GM23338 (cell line): ENCODE measurements at regions not wholly inside any gene's neighbourhood (a gene's known extent, or its start where the extent isn't known, plus 50 kb on each side); places are given as distances from the start of the nearest gene placed in this dataset.

Experiments used
- ATAC-seq: fragments of 200-7000 bp; cut with Tn5 transposase; 3 replicates; pipeline ENCODE4 v1.9.1; 2020
- DNase-seq: peaks from one replicate; pipeline ENCODE4 v3.0.0-alpha.2; 2015; ENCODE audit warnings: low spot score
- H2AFZ ChIP-seq: fragments of 200-600 bp; sonication (generic); 2 replicates; pipeline ENCODE4 v1.8.0; 2016; ENCODE audit warnings: antibody characterized with exemption, mild to moderate bottlenecking, moderate library complexity
- H3F3A ChIP-seq: fragments of 200-600 bp; sonication (generic); replicated peaks from 2 replicates; pipeline ENCODE4 v1.8.0; 2017; ENCODE audit warnings: antibody characterized with exemption, mixed run types, low read depth
- H3K27ac ChIP-seq: fragments of 200-600 bp; sonication (generic); 2 replicates; pipeline ENCODE4 v1.6.1; 2016; ENCODE audit warnings: low read depth
- H3K27me3 ChIP-seq: fragments of 200-600 bp; sonication (generic); 2 replicates; pipeline ENCODE4 v1.8.0; 2016; ENCODE audit warnings: mild to moderate bottlenecking, mixed run types, moderate library complexity; ENCODE audit not compliant: insufficient read depth
- H3K36me3 ChIP-seq: fragments of 200-600 bp; sonication (generic); 2 replicates; pipeline ENCODE4 v1.8.0; 2016; ENCODE audit warnings: mild to moderate bottlenecking; ENCODE audit not compliant: insufficient read depth
- H3K4me1 ChIP-seq: fragments of 200-600 bp; sonication (generic); 2 replicates; pipeline ENCODE4 v1.8.0; 2016; ENCODE audit warnings: mild to moderate bottlenecking, moderate library complexity; ENCODE audit not compliant: insufficient read depth
- H3K4me2 ChIP-seq: fragments of 200-600 bp; sonication (generic); 2 replicates; pipeline ENCODE4 v1.7.1; 2017; ENCODE audit warnings: mixed run types
- H3K4me3 ChIP-seq: fragments of 200-600 bp; sonication (generic); 2 replicates; pipeline ENCODE4 v1.6.1; 2016; ENCODE audit warnings: mixed run types
- H3K79me2 ChIP-seq: fragments of 200-600 bp; sonication (generic); replicated peaks from 2 replicates; pipeline ENCODE4 v1.8.0; 2017; ENCODE audit warnings: mild to moderate bottlenecking; ENCODE audit not compliant: insufficient read depth
- H3K9me2 ChIP-seq: fragments of 200-600 bp; sonication (generic); 2 replicates; pipeline ENCODE4 v1.8.0; 2017; ENCODE audit not compliant: insufficient read depth
- H4K20me1 ChIP-seq: fragments of 200-600 bp; sonication (generic); replicated peaks from 2 replicates; pipeline ENCODE4 v1.8.0; 2017; ENCODE audit warnings: mild to moderate bottlenecking; ENCODE audit not compliant: insufficient read depth
- H3K27ac Mint-ChIP-seq: 2 replicates; pipeline ENCODE4 v1.8.0; 2020; ENCODE audit warnings: inconsistent platforms, mild to moderate bottlenecking, moderate library complexity, mixed read lengths
- H3K27me3 Mint-ChIP-seq: 3 replicates; pipeline ENCODE4 v1.8.0; 2022; ENCODE audit warnings: low read depth, mild to moderate bottlenecking, moderate library complexity, mixed read lengths, inconsistent platforms; ENCODE audit not compliant: insufficient read depth, poor library complexity
- H3K36me3 Mint-ChIP-seq: 3 replicates; pipeline ENCODE4 v1.8.0; 2021; ENCODE audit warnings: low read depth, mild to moderate bottlenecking, inconsistent platforms, moderate library complexity, mixed read lengths
- H3K4me1 Mint-ChIP-seq: 3 replicates; pipeline ENCODE4 v1.8.0; 2020; ENCODE audit warnings: mild to moderate bottlenecking, inconsistent platforms, mixed read lengths
- H3K4me3 Mint-ChIP-seq: 3 replicates; pipeline ENCODE4 v1.8.0; 2021; ENCODE audit warnings: moderate library complexity, mild to moderate bottlenecking, inconsistent platforms, mixed read lengths
- H3K9me3 Mint-ChIP-seq: 3 replicates; pipeline ENCODE4 v1.8.0; 2020; ENCODE audit warnings: moderate library complexity, mild to moderate bottlenecking, inconsistent platforms, mixed read lengths
- CREB1 ChIP-seq: fragments of 250-450 bp; sonication (Bioruptor Pico); IDR thresholded peaks from 2 replicates; pipeline ENCODE4 v1.5.0; 2020; ENCODE audit warnings: low read depth, mild to moderate bottlenecking, moderate library complexity
- NANOG ChIP-seq: IDR thresholded peaks from 2 replicates; pipeline ENCODE4 v1.6.1; 2016; ENCODE audit warnings: antibody characterized with exemption, borderline replicate concordance
- ZNF114 ChIP-seq: fragments of 250-450 bp; sonication (Bioruptor Pico); IDR thresholded peaks from 2 replicates; pipeline ENCODE4 v1.5.0; 2020; ENCODE audit warnings: mild to moderate bottlenecking, moderate library complexity
- ZNF331 ChIP-seq: fragments of 250-450 bp; sonication (Bioruptor Pico); IDR thresholded peaks from 2 replicates; pipeline ENCODE4 v1.5.0; 2020; ENCODE audit warnings: low read depth, mild to moderate bottlenecking, moderate library complexity
- TF ChIP-seq, protein P1 (sequence below): IDR thresholded peaks from one replicate; pipeline ENCODE4 v1.6.1; 2018; ENCODE audit warnings: antibody characterized with exemption; ENCODE audit not compliant: unreplicated experiment
- TF ChIP-seq, protein P2 (sequence below): fragments of 250-450 bp; sonication (Bioruptor Pico); IDR thresholded peaks from 2 replicates; pipeline ENCODE4 v1.5.0; 2020; ENCODE audit warnings: mild to moderate bottlenecking, moderate library complexity
- TF ChIP-seq, protein P3 (sequence below), 2 experiments: fragments of 200-600 bp in 1 of 2; sonication (generic) in 1 of 2; conservative IDR thresholded peaks; 2 replicates each; pipeline versions ENCODE4 v1.5.1 to v1.6.1; 2016 to 2017; ENCODE audit warnings: antibody characterized with exemption in 2 of 2, low read depth in 2 of 2, mild to moderate bottlenecking in 2 of 2, moderate library complexity in 1 of 2

DNA sequence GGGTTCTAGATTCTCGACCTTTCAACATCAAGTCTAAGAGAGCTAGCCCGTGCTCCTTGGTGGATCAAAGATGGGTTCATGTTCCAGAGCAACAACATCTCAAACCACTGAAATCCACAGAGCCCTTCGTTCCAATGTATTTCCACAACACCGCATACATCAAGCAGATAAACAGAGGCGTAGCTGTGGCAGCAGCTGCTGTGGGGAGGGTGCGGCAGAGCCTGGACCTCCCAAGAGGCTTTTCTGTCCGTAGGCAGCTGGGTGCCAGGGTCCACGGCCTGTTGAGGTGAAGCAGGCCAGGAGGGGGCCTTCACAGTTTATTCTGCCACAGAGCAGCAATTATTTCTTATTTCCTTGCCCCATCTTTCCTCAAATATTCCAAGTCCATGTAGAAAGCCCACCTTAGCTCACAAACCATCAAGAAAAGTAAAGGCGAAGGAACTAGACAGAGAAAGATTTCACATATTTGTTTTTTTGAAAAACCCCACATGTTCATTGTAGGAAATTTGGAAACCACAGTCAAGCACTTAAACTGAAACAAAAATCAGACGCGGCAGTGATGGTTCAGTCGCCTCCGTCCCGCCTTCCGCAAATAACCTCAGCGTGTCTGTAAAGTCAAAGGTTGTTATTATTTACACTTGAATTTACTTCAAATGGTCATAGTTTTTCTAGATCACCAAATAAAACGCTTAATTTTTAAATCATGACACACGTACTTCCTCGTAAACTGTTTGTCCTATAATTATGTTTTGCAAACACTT, 144.6 kb upstream of the FOXF1 start:
- Mint-ChIP-seq H3K9me3 (peaks cover 3% of the 10 kb centered on the region; the same call in 1 of the 3 replicates), H3K4me3 (no peak overlapping the region), H3K27ac (no peak overlapping the region), H3K4me1 (peaks cover 38% of the 10 kb centered on the region), H3K27me3 (peaks cover 3% of the 10 kb centered on the region), H3K36me3 (no peaks in the 10 kb centered on the region)
- H2AFZ ChIP-seq, result no peak overlapping the region
- H4K20me1 ChIP-seq, result no peaks in the 10 kb centered on the region
- no peak overlapping the region for H3K4me2 ChIP-seq
- DNase-seq, result no peak
- H3K4me3 ChIP-seq, result no peak overlapping the region
- TF ChIP-seq CREB1 (CRISPR knock-in tag), result no peak
- TF ChIP-seq, protein P1, sequence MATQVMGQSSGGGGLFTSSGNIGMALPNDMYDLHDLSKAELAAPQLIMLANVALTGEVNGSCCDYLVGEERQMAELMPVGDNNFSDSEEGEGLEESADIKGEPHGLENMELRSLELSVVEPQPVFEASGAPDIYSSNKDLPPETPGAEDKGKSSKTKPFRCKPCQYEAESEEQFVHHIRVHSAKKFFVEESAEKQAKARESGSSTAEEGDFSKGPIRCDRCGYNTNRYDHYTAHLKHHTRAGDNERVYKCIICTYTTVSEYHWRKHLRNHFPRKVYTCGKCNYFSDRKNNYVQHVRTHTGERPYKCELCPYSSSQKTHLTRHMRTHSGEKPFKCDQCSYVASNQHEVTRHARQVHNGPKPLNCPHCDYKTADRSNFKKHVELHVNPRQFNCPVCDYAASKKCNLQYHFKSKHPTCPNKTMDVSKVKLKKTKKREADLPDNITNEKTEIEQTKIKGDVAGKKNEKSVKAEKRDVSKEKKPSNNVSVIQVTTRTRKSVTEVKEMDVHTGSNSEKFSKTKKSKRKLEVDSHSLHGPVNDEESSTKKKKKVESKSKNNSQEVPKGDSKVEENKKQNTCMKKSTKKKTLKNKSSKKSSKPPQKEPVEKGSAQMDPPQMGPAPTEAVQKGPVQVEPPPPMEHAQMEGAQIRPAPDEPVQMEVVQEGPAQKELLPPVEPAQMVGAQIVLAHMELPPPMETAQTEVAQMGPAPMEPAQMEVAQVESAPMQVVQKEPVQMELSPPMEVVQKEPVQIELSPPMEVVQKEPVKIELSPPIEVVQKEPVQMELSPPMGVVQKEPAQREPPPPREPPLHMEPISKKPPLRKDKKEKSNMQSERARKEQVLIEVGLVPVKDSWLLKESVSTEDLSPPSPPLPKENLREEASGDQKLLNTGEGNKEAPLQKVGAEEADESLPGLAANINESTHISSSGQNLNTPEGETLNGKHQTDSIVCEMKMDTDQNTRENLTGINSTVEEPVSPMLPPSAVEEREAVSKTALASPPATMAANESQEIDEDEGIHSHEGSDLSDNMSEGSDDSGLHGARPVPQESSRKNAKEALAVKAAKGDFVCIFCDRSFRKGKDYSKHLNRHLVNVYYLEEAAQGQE, result no peak
- TF ChIP-seq NANOG, result no peak
- no peak for TF ChIP-seq ZNF331 (CRISPR knock-in tag)
- TF ChIP-seq, protein P2, sequence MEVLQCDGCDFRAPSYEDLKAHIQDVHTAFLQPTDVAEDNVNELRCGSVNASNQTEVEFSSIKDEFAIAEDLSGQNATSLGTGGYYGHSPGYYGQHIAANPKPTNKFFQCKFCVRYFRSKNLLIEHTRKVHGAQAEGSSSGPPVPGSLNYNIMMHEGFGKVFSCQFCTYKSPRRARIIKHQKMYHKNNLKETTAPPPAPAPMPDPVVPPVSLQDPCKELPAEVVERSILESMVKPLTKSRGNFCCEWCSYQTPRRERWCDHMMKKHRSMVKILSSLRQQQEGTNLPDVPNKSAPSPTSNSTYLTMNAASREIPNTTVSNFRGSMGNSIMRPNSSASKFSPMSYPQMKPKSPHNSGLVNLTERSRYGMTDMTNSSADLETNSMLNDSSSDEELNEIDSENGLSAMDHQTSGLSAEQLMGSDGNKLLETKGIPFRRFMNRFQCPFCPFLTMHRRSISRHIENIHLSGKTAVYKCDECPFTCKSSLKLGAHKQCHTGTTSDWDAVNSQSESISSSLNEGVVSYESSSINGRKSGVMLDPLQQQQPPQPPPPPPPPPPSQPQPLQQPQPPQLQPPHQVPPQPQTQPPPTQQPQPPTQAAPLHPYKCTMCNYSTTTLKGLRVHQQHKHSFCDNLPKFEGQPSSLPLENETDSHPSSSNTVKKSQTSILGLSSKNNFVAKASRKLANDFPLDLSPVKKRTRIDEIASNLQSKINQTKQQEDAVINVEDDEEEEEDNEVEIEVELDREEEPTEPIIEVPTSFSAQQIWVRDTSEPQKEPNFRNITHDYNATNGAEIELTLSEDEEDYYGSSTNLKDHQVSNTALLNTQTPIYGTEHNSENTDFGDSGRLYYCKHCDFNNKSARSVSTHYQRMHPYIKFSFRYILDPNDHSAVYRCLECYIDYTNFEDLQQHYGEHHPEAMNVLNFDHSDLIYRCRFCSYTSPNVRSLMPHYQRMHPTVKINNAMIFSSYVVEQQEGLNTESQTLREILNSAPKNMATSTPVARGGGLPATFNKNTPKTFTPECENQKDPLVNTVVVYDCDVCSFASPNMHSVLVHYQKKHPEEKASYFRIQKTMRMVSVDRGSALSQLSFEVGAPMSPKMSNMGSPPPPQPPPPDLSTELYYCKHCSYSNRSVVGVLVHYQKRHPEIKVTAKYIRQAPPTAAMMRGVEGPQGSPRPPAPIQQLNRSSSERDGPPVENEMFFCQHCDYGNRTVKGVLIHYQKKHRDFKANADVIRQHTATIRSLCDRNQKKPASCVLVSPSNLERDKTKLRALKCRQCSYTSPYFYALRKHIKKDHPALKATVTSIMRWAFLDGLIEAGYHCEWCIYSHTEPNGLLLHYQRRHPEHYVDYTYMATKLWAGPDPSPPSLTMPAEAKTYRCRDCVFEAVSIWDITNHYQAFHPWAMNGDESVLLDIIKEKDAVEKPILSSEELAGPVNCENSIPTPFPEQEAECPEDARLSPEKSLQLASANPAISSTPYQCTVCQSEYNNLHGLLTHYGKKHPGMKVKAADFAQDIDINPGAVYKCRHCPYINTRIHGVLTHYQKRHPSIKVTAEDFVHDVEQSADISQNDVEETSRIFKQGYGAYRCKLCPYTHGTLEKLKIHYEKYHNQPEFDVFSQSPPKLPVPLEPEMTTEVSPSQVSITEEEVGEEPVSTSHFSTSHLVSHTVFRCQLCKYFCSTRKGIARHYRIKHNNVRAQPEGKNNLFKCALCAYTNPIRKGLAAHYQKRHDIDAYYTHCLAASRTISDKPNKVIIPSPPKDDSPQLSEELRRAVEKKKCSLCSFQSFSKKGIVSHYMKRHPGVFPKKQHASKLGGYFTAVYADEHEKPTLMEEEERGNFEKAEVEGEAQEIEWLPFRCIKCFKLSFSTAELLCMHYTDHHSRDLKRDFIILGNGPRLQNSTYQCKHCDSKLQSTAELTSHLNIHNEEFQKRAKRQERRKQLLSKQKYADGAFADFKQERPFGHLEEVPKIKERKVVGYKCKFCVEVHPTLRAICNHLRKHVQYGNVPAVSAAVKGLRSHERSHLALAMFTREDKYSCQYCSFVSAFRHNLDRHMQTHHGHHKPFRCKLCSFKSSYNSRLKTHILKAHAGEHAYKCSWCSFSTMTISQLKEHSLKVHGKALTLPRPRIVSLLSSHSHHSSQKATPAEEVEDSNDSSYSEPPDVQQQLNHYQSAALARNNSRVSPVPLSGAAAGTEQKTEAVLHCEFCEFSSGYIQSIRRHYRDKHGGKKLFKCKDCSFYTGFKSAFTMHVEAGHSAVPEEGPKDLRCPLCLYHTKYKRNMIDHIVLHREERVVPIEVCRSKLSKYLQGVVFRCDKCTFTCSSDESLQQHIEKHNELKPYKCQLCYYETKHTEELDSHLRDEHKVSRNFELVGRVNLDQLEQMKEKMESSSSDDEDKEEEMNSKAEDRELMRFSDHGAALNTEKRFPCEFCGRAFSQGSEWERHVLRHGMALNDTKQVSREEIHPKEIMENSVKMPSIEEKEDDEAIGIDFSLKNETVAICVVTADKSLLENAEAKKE (CRISPR knock-in tag), result no peak
- TF ChIP-seq, protein P3, sequence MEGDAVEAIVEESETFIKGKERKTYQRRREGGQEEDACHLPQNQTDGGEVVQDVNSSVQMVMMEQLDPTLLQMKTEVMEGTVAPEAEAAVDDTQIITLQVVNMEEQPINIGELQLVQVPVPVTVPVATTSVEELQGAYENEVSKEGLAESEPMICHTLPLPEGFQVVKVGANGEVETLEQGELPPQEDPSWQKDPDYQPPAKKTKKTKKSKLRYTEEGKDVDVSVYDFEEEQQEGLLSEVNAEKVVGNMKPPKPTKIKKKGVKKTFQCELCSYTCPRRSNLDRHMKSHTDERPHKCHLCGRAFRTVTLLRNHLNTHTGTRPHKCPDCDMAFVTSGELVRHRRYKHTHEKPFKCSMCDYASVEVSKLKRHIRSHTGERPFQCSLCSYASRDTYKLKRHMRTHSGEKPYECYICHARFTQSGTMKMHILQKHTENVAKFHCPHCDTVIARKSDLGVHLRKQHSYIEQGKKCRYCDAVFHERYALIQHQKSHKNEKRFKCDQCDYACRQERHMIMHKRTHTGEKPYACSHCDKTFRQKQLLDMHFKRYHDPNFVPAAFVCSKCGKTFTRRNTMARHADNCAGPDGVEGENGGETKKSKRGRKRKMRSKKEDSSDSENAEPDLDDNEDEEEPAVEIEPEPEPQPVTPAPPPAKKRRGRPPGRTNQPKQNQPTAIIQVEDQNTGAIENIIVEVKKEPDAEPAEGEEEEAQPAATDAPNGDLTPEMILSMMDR (conservative IDR thresholded peaks at IDR 0.05; ENCODE audit: low read depth in 2 of 2), result no peak
- TF ChIP-seq ZNF114 (CRISPR knock-in tag), result no peak
- H3K9me2 ChIP-seq, result no peaks in the 10 kb centered on the region
- no peaks in the 10 kb centered on the region for H3K79me2 ChIP-seq
- no peaks in the 10 kb centered on the region for H3F3A ChIP-seq
- no peak for ATAC-seq
- H3K27me3 ChIP-seq, result no peaks in the 10 kb centered on the region
- H3K36me3 ChIP-seq, result no peaks in the 10 kb centered on the region
- H3K4me1 ChIP-seq, result peaks cover 18% of the 10 kb centered on the region
- H3K27ac ChIP-seq, result no peak overlapping the region
